GM21390 (cell line): ENCODE measurements at regions not wholly inside any gene's neighbourhood (a gene's known extent, or its start where the extent isn't known, plus 50 kb on each side); places are given as distances from the start of the nearest gene placed in this dataset.
"Not testable (repeated sequence)": the region's sequence is repeated elsewhere in the genome, so short reads cannot be mapped to it uniquely, and the experiment has no call there.

ENCODE experiments used
- ATAC-seq: cut with Tn5 transposase; IDR thresholded peaks from one replicate; pipeline ENCODE4 v1.9.1; 2021; ENCODE audit not compliant: unreplicated experiment

DNA sequence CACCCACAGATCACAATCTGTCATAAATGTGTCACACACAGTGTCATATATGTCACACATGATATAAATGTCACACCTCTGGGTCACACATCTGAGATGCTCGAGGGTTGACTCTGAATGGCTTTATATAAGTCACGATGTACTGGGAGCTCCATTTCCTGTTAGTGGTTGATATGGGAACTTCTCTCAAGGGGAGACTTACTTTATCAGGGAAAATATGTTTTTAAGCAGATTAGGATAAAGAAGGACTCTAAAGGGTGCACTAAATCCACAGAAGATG, 83.9 kb upstream of the MEF2A start:
- no peak for ATAC-seq

DNA sequence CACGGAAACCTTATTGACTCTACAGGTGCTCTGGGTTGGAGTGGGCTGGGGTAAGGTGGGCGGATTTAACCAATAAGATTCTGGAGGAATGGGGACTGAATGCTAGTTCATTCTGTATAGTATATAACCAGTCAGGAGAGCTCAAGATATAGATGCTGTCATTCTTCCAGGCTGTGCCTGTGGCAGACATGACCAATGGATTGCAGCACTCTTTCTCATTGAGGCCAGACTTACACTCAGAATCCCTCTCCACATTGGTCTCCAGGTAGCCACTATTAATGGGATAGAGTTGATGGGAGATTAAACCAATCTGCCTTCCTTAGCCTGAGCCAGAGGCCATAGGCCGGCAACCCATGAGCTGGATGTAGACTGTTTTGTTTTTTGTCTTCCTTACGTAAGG, 82.8 kb upstream of the MEF2A start:
- ATAC-seq = no peak

DNA sequence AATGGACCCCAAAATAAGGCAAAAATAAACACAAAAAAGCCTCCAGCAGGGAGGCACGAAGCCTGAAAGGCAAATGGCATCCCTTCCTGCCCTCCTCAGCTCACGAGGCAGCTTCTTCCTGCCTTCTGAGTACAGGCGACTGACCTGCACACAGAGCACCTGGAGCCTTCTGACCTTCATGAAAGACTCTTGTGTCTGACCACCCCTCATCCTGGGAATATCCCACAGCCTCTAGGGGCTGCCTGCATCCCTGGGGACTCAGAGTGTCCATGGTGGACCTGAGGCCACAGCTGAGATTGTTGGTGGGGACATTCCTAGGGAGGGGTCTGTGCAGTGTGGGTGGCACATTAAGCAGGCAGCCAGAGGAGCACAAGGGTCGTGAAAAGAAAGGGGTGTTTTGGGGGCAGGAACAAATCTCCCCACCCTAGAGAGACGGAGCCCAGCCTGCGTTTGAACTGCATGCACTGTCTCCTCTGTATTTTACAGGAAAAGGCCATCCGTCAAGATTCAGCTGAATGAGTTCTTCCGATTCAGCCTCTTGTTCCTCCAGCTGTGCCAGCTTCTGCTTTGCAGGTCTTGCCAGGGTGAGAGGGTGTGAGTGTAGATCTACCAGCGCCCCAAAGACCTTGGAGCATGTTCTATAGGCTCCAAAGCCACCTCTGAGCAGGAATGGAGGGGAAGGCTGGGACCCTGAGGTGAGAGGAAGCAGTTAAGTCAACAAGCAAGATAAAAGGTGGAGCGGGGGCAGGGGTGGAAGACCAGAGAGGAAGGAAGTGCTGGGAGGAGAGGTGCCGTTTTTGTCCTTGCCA, 80.4 kb upstream of the MEF2A start:
- ATAC-seq = no peak

DNA sequence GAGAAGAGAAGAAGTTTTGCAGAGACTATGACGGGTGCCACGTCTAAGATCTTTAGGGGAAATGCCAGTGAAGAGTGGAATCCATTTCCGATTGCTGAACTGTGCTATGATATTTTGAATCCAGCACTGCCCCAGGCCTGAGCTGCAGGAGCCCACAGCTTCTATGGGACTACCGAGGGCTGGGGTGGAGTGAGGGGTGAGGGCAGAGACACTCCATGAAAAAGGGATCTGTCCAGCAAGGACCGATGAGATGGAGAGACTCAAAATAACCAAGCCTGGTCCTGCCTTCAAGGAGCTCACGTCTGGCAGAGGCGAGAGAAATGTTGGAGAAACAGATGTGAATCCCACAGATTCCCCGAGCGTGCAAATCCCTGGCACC, 79.8 kb upstream of the MEF2A start:
- ATAC-seq = no peak

DNA sequence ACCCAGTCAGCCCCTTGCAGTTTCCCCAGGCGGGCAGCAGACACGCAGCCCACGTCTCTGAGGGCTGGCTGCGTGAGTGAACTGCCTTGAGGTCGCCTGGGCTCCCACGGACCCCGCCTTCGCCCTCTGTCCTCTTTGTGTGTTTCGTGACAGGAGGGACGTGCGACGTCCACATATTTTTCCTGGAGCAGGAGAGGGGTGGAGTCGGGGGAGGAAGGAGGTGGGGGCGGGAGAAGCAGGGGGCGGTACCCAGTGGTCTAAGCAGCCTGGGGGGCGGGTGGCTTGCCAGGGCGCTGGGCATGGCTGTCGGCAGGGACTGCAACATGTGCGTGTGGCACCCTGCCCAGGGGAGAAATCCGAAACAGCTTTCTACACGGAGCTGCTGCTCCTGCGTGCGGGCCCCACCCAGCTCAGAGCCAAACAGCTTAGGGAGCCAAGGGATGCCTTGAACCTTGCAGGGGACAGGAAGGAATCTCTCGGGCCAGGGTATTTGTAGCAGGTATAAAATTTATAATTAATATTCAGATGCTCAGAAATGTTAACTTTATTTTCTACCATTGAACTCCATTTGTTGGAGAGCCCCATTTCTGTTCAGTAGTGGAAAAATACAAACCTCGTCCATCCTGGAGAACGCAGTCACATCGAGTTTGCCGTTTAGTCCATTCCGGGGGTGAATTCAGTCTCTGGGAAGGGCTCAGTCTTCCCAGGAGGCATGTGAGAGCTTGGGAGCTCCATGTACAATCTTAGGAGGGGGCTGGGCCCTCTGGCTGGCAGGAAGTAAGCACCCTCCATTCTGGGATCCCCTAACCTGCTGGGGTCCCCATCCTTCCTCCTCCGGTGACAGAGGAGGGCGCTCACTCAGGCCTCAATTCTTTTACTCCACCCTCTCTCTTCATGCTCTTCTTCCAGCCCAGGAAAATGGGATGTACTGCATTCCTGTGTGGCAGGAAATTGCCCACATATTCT, 79.1 kb upstream of the MEF2A start:
- ATAC-seq = no peak

DNA sequence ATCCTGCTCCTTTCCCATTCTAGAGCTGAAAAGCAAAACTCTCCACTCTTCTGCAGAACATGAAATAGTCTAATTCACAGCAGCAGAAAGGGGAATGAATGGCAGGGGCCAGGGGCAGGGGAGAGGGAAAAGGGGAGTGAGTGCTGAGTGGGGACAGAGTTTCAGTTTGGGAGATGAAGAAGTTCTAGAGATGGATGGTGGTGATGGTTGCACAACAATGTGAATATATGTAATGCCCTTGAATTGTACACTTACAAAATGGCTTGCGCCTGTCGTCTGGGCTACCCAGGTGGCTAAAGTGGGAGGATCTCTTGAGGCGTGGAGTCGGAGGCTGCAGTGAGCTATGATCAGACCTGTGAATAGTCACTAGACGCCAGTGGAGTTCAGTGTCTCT, 78.5 kb upstream of the MEF2A start:
- no peak for ATAC-seq

DNA sequence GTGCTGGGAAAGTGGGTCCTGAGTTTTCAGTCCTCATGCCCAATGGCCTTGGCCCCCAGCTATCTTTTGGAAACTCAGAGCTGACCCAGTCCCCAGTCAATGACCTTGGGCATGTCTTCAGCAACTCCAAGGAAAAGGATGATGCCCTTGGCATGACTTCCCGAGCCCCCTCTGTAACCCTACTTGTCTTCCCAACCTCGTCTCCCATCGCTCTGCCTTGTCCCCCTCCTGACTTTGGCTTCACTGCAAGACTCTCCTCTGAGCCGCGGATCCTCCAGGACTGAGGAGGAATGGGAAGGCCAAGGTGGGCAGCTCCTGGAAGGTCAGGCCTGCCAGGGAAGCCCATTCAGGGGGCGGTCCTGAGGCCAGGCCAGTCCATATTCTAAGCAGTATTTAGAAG, 73.5 kb upstream of the MEF2A start:
- no peak for ATAC-seq

DNA sequence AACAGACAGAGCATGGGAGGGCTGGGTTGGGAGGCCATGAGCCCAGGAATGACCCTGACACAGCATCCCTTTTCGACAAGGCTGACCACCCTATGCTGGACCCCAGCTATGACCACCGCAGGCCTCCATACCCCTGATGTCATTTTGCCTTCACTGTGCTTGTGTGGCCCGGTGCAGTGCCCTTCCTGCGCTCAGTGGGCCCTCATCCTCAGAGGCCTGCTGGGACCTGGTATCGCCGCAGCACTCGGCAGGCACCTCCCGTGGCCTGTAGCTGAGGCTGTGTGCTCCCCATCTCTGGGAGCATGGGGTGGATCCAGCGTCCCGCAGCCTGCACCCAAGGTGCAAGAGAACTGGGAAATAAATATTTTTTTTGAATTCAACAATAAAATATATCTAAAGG, 73.1 kb upstream of the MEF2A start:
- no peak for ATAC-seq

DNA sequence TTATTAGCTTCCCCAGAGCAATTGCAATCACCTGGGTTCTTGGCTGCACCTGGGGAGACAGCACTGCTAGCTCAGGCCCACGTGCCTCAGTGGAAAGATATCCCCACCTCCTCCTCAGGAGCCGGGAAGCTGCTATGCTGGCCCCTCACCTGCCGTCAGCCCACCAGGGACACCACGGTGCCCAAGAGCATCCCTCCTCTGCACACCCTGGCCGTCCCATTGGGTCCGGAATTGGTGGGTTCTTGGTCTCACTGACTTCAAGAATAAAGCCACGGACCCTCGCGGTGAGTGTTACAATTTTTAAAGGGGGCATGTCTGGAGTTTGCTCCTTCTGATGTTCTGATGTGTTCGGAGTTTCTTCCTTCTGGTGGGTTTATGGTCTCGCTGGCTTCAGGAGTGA, 72.3 kb upstream of the MEF2A start:
- no peak for ATAC-seq

DNA sequence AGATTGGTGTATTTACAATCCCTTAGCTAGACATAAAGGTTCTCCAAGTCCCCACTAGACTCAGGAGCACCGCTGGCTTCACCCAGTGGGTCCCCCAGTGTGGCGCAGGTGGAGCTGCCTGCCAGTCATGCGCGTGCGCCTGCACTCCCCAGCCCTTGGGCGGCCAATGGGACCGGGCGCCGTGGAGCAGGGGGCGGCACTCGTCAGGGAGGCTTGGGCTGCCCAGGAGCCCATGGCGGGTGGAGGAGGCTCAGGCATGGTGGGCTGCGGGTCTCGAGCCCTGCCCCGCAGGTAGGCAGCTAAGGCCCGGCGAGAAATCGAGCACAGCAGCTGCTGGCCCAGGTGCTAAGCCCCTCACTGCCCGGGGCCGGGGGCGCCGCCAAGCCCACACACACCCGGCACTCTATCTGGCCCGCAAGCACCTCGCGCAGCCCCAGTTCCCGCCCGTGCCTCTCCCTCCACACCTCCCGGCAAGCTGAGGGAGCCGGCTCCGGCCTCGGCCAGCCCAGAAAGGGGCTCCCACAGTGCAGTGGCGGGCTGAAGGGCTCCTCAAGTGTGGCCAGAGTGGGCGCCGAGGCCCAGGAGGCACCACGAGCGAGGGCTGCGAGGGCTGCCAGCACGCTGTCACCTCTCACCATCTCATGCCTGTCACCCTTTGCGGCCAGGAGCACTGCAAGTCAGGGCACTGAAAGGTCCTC, 71.1 kb upstream of the MEF2A start:
- ATAC-seq = not testable (repeated sequence)

DNA sequence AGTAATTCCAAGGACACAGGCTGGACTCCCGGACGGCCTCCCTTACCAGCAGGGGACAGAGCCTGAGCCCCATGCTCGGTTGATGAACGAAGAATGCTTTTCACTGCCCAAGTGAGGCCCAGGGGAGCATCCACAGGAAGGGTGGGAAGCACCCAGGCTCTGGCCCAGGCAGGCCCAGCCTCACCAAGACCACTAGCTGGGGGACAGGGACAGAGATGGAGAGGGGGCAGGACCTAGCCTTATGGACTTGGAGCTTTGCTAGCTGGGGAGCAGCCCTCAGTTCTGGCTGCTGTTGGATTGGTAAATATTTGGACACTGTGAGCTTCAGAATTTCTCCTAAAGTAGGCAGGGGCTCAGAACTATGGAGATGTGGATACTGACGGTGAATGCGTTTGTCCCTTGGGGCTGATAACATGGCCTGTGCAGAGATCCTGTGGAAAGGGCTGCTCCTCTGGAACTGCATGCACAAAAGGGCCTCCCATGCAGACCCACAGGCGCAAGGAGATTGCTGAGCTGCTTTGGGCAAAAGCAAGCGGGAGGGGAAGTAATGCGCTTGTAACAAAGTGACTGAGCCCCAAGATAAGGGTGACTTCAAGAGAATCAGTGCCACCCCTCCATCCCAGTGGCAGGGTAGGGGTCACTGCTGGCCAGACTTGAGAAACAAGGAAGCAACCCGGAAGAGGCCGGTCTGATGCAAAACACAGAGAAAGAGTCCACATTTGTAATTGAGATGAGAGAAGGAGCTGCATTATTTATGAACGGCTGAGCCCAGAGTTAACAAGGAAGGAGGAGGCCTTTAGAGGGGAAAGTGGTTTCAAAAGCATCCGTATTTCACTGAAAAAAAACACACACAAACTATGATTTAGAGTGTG, 70.1 kb upstream of the MEF2A start:
- no peak for ATAC-seq

DNA sequence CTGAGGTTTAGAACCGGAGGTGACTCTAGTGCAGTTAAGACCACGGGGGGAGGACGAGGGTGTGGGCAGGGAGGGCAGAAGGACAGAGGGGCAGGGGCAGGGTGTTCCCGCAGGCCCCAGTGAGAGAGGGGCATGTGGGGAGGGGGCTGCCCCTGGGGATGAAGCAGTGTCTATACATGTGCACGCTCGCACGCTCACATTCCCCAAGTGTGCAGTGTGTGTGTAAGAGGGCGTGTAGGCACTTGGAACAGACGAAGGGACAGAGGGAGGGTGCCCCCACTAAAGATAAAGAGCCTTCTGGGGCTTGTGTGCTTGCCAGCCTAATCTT, 69.5 kb upstream of the MEF2A start:
- no peak for ATAC-seq

DNA sequence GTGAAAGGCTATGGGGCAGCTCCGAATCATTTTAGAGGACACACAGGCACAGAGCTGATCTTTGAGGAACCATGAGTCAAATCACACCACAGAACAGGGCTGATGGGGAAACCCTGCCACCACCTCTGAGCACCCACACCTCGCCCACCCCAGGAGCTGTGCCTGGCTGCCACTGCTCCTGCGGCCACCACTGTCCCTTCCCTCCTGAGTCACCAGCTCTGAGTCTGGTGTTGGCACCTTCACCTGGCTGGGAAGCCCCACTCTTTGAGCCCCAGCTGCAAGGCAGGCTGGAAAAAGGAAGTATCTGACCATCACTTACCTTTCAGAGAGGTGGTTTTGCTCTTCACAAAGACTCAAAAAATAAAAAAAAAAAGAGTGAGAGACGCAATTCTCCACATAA, 63.6 kb upstream of the MEF2A start:
- ATAC-seq = peak; percentile 48

DNA sequence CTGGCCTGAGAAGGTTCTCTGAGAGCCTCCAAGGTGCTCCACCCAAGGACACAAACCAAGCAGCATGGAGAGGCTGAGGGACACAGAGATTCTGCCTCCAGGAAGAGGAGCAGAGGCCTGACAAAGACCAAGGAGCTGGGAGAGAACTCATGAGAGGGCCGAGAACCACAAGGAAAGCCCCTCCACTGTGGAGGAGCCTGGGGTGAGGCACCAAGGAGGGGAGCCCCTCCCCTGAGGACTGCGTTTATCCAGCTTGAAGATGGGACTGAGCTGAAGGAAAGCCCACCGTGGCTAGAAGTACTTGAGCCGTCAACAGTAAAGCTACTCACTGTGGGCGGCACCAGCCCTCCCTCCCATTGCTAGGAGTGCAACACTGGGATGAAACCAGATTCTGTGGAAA, 63.1 kb upstream of the MEF2A start:
- ATAC-seq = peak; percentile 14

DNA sequence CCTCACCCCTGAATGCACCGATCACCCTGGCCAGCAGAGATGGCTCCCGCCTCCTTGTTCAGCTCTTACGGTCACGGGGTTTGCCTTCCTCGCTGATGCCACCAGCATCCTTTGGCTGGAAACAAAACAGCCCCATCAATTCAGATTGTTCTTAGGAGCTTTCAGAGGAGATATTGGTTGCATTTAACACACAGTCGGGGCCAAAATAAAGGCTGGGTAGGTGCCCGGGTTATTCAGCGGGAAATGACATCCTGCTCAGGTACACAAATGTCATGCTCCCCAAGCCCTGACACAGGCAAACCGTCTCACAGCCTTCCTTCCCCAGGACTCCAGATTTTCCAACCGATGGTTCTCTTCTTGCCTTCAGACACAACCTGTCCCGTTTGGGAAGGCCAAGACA, 62.4 kb upstream of the MEF2A start:
- ATAC-seq = no peak

DNA sequence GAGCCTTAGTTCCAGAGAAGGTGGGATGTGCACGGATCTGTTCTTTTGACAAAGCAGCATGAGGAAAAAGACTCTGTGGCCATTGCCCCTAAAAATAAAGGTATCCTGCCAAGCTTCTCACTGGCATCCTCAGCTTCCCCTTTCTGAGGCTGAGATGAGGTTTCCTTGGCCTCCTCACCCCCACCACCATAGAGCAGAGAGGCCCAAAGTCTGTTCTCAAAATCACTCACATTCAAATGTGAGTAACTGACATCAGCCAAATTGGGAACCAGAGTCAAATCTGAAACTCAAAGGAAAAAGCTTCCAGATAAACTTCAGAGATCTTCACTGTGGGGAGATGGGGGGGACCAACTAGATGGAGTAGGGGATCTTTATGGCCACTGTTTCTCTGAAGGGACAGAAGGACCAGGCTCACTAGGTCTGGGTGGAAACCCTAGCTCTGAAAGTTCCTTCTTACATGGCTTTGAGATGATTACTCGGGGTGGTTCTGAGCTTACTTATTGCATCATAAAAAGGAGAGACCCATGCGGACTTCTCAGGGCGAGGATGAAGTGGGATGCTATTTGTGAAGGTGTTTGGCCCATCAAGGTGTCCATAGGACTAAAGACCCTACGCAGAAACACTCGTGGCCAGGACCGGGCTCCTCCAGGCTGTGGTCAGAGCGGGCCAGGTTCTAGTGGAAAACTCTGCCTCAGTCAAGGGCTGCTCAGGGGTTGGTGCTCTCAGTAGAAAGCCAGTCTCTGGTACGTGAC, 61.5 kb upstream of the MEF2A start:
- ATAC-seq = peak; percentile 27

DNA sequence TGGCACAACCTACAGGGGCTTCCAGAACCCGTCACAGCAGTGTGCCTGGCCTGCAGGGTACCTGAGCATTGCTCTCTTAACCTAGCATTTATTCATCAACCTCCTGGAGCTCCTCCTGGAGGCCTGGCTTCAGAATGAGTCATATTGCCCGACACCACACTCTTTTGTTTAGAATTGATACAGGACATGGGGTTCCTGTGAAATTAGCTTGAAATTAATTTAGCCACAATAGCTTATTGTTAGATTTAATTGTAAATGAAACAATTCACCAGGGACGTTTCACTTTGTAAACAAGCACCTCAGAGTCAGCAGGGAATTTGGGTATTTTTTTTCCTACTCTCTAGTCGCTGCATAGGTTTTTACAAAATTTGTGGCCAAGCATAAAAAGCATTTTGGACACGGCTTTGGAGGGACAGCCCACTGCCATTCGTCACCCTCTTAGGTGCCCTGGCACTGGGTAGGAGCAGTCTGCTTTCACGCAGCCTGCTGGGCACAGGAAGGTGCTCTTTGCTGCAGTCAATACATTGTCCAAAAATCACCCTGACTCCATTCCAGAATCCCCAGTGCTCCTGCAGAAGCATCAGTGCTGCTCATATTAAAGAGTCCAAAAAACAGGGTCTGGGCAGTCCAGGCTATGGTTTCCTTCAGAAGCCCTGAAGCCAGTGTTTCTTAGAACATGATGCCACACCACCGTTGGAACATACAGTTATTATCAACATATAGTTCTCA, 60.8 kb upstream of the MEF2A start:
- peak; percentile 42 for ATAC-seq

DNA sequence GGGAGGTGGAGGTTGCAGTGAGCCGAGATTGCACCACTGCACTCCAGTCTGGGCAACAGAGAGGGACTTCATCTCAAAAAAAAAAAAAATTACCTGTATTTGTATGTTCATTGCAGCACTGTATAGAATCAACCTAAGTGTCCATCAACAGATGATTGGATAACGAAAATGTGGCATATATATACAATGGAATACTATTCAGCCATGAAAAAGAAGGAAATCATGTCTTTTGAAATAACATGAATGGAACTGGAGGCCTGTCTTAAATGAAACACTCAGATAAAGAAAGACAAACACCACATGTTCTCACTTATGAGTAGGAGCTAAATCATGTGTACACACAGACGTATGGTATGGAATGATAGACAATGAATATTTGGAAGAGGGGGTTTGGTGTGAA, 59.4 kb upstream of the MEF2A start:
- no peak for ATAC-seq

DNA sequence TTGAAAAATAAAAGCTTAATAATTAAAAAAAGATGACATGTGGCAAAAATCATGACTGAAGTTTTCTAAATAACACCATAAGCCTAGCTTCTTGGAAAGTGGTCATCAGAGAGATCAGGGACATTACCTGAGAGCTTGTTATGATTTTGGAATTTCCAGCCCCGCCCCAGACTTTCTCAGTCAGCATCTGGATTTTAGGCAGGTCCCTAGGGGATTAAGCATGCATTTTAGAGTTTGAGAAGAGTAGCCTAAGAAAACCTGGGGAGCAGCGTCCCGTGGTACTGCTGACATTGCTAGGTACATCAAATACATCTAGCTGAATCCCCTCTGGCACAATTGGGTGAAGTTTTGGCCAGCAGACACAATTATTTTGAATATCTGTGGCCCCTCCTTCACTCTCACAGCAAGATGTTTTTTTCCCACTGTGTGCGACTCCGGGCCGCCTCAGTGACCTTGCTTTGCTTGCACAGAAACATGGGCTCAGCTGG, 58.7 kb upstream of the MEF2A start:
- ATAC-seq = no peak
